Renal cortical epithelial cell (primary cell): ENCODE measurements at regions not wholly inside any gene's neighbourhood (a gene's known extent, or its start where the extent isn't known, plus 50 kb on each side); places are given as distances from the start of the nearest gene placed in this dataset.
"Not testable (repeated sequence)": the region's sequence is repeated elsewhere in the genome, so short reads cannot be mapped to it uniquely, and the experiment has no call there.

Experiments
- DNase-seq: peaks from one replicate; pipeline ENCODE4 v3.0.0-alpha.2; 2011; ENCODE audit warnings: low read depth

GRCh38 chr20:5696011-5696559 is 54.1 kb upstream of the SHLD1 start:
- DNase-seq = no peak

GRCh38 chr20:5691918-5692618 is 58.1 kb upstream of the SHLD1 start:
- DNase-seq = no peak

- no peak for DNase-seq
These were observed 60.7 kb upstream of the SHLD1 start for GRCh38 chr20:5689463-5689862.

GRCh38 chr20:5688431-5688972 is 61.7 kb upstream of the SHLD1 start:
- DNase-seq = peak; percentile 57

- no peak for DNase-seq
These were observed 62.3 kb upstream of the SHLD1 start for GRCh38 chr20:5687884-5688283.

- DNase-seq = no peak
These were observed 63.7 kb upstream of the SHLD1 start for GRCh38 chr20:5686384-5687105.

- DNase-seq = not testable (repeated sequence)
These were observed 67.6 kb upstream of the SHLD1 start for GRCh38 chr20:5682556-5682955.

GRCh38 chr20:5680192-5680591 is 69.4 kb upstream of the GPCPD1 start:
- no peak for DNase-seq

- DNase-seq = no peak
These were observed 68.0 kb upstream of the GPCPD1 start for GRCh38 chr20:5678777-5679176.

- not testable (repeated sequence) for DNase-seq
These were observed 67.1 kb upstream of the GPCPD1 start for GRCh38 chr20:5677944-5678343.

- DNase-seq = no peak
These were observed 66.6 kb upstream of the GPCPD1 start for GRCh38 chr20:5677389-5677788.

- no peak for DNase-seq
These were observed 64.6 kb upstream of the GPCPD1 start for GRCh38 chr20:5675103-5676091.

- DNase-seq = peak; percentile 78
These were observed 63.4 kb upstream of the GPCPD1 start for GRCh38 chr20:5674176-5674660.

GRCh38 chr20:5670874-5671273 is 60.1 kb upstream of the GPCPD1 start:
- no peak for DNase-seq

- DNase-seq = no peak
These were observed 59.3 kb upstream of the GPCPD1 start for GRCh38 chr20:5670036-5670536.

- DNase-seq = no peak
These were observed 57.7 kb upstream of the GPCPD1 start for GRCh38 chr20:5668529-5668868.

GRCh38 chr20:5667705-5668528 is 57.1 kb upstream of the GPCPD1 start:
- no peak for DNase-seq

- no peak for DNase-seq
These were observed 54.6 kb upstream of the GPCPD1 start for GRCh38 chr20:5665417-5665816.

GRCh38 chr20:5663396-5663795 is 52.6 kb upstream of the GPCPD1 start:
- DNase-seq = no peak

GRCh38 chr20:5662769-5663168 is 52.0 kb upstream of the GPCPD1 start:
- no peak for DNase-seq

GRCh38 chr20:5660756-5661155 is 50.0 kb upstream of the GPCPD1 start:
- DNase-seq = not testable (repeated sequence)
